A204.1 (cell line): ENCODE measurements at regions not wholly inside any gene's neighbourhood (a gene's known extent, or its start where the extent isn't known, plus 50 kb on each side); places are given as distances from the start of the nearest gene placed in this dataset.
"Not testable (repeated sequence)": the region's sequence is repeated elsewhere in the genome, so short reads cannot be mapped to it uniquely, and the experiment has no call there.

Experiments used
- FAIRE-seq: peaks from 2 replicates; lab custom pipeline; 2012; peaks lifted over from hg19 to GRCh38; lab: Jason Lieb, UNC

DNA sequence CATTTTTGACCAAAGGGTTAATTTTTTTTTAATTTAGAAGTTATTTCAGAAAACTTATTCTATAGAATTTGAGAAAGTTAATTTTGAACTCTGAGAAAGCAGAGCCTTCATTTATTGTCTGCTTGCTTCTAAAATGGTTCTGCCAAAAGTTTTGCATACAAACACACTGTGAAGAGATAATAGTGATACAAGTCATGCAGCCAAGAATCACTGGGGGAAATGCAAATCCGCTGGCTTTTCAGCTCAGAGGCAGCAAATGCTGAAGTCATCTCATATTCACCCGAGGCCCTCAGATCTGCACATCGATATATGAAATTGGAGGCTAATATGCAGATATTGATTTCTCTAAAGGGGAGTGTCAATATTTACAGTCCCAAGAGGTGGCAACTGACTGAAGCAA is 186.2 kb downstream of the KIT start:
- no peak for FAIRE-seq

DNA sequence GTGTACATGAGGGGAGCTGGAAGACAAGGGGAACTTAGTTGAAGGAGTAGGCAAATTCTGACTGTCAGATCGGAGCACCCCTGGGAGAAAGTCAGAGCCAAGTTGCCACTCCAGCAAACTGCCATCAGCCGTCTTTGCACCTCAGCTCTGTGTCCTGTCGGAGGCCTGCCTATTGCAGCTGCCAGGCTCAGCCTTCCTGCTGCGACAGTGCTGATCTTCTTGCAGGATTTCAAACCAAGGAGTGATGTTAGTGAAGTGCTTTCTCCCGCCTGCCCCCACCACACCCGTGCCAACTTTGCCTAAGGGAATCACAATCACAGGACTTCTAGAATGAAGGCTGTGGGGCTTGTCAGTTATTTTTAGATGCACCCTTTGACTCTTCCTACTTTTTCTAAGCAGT is 185.3 kb downstream of the KIT start:
- FAIRE-seq, result no peak

- FAIRE-seq, result no peak
Observed at GRCh38 chr4:54842656-54843055, 184.9 kb downstream of the KIT start.

DNA sequence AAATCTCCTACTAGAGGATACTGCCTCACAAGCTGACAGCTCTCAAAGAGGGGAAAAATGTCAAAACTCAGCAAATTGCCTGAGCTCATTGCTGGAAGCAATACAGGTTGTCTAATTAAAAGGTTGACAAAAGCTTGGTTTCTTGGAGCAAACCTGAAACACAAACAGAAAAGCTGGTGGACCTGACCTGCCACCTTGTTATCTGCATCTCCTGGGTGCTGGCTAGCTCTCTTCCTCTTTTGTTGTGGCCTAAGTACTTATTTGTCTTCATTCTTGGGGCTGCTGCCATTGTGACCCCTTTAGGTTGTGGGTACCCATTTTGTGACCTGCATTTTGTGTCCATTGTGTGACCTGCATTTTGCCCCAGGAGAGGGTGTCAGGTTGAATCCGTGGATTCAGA is 184.5 kb downstream of the KIT start:
- FAIRE-seq, result no peak

GRCh38 chr4:54840992-54841768 is 183.4 kb downstream of the KIT start:
- FAIRE-seq, result no peak

DNA sequence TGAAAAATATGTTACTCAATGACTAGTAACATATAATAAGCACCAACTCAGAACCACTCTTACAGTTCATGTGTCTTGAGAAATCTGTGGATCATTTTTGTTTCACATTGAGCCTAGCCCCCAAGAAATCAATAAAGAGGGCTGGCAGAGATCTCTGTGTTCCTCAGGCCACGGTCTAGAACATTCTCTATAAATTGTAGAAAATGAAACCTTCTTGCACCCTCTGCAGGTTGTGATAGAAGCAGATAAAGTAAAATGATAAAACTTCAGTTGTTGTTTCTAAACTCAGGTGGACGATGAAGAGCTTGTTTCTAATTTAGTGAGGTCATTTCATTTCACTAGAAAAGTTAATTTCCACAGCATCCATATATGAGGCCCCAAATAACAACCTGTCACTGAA is 182.7 kb downstream of the KIT start:
- no peak for FAIRE-seq

- FAIRE-seq, result no peak
Observed at GRCh38 chr4:54838301-54838700, 180.5 kb downstream of the KIT start.

DNA sequence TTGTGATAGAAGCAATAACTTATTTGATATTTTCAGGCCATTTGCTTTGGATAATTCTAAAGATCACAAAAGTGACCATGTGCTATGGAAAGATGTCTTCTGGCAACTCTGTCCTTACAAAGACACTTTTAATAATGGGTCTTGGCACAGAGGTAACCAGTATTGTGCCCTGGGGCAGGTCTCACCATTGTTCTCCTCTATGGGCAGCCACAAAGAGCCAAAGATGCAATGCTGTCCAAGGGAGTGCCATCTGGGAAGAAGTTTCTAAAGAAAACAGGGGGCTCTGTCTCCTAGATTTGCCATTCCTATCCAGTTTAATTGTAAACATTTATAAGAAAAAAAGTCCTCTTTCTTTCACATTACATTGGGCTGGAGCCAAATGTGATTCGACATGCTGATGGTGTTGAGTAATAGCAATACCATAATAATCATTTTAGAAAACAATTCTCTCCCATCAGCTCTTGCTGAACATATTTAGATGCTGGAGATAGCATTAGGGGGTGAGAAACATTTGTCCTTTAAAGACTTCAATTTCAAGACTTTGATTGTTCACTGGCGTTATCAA is 179.9 kb downstream of the KIT start:
- FAIRE-seq, result no peak

DNA sequence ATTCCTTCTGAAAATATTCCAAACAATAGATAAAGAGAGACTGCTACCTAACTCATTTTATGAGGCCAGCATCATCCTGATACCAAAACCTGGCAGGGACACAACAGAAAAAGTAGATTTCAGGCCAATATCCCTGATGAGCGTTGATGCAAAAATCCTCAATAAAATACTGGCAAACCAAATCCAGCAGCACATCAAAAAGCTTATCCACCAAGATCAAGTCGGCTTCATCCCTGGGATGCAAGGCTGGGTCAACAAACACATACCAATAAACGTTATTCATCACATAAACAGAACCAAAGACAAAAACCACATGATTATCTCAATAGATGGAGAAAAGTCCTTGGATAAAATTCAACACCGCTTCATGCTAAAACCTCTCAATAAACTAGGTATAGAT is 170.6 kb downstream of the KIT start:
- not testable (repeated sequence) for FAIRE-seq

GRCh38 chr4:54823616-54824015 is 165.9 kb downstream of the KIT start:
- no peak for FAIRE-seq

GRCh38 chr4:54819034-54819433 is 161.3 kb downstream of the KIT start:
- FAIRE-seq, result no peak

DNA sequence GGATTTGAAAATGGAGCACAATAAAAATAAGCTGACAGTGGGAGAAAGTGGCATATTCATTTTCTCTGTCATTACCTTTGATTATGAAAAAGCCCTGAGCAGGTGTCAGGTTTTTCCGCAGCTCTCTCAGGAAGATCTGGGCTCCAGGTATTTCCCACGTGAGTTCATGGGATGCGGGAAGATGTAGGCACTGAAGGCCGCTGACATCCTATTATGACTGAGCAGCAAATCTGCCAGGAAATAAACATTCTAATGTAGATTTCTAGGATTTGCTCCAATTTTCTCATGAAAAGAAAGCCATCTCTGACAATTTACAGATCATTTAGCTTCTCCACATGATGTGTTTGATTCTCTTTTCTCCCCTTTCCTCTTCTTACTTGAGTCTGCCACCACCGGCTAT is 160.7 kb downstream of the KIT start:
- no peak for FAIRE-seq

- FAIRE-seq, result no peak
Observed at GRCh38 chr4:54813674-54814073, 155.9 kb downstream of the KIT start.

- FAIRE-seq, result no peak
Observed at GRCh38 chr4:54806351-54806750, 148.6 kb downstream of the KIT start.

DNA sequence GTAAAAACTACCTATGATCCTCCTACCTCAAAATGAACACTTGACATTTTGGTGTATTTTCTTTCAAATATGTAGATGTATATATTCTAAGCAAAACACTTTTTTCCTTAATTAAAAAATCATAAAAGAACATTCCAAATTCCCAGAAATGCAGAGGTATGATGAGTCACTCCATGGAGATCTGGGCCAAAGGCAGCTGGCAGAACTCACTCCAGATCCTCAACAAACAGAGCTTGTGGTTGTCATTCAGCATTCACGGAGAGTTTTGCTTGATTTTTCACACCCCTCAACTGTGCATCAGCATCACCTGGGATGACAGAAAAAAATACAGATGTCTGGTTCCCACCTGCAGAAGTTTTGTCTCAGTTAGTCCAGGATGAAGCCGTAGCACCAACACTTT is 144.6 kb downstream of the KIT start:
- FAIRE-seq, result no peak

DNA sequence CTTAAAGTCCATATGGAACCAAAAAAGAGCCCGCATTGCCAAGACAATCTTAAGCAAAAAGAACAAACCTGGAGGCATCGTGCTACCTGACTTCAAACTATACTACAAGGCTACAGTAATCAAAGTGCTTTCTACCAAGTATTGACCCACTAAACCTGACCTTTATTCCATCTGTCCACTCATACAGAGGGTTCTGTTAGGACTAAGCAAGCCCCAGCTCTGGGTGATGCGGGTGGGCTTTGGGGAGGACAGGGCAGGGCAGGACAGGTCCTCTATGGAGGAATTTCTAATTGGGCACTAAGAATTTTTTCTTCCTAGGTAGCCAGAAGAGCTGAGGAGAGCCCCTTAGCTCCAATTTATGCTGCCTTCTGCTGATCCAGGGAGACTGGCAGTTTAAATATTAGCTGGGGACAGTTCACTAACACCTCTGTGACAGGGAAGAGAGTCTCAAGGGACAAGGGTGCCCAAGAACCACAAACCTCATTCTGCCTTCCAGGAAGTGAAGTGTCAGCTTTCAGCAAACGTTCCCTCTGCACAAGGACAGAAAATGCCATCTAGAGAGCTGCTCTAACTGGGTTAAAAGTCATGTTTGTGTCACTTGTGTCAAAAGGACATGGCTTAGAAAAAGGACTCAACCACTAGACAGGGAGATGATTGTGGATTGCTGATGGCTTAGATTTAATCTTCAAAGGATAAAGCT is 143.2 kb downstream of the KIT start:
- no peak for FAIRE-seq

- no peak for FAIRE-seq
Observed at GRCh38 chr4:54794579-54794978, 136.8 kb downstream of the KIT start.

DNA sequence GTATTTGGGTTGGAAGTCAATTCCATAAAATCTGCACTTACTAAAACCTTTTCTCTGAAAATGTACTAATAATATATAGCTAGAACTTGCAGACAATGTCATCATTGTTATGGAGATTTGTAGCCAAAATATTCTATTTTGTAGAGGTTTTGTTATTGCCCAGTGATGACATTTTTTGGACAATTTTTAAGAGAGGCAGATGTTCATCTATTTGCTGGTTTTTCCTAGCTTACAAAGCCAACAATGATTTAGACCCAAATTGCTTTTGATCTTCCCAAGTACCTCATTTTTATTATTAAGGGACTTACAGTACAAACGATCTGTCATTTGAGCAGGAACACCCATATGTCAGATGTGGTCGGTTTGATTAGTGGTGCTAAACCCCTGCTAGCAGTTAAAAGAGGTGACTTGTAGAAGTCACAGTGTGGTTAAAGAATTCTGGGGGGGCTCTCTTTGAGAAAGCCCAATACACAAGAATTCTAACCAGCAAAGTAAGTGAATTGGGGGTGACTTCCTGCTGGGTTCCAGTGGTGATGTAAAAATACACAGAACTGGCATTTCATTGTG is 136.2 kb downstream of the KIT start:
- no peak for FAIRE-seq
